ENCODE measurements at regions not wholly inside any gene's neighbourhood (a gene's known extent, or its start where the extent isn't known, plus 50 kb on each side); places are given as distances from the start of the nearest gene placed in this dataset.

GRCh38 chr2:8303322-8303832 is 378.5 kb upstream of the ID2 start:
- H3K4me1 ChIP-seq (ENCODE audit: insufficient read depth, low read length, poor library complexity, severe bottlenecking): peaks cover 81% of the 10 kb centered on the region
- H3K36me3 ChIP-seq (ENCODE audit: insufficient read depth, low read length): no peaks in the 10 kb centered on the region
- H3K4me3 ChIP-seq (ENCODE audit: low read length, poor library complexity, severe bottlenecking): peak overlapping the region; percentile 51
- peak overlapping the region; percentile 80 for H3K9ac ChIP-seq (ENCODE audit: low read depth, low read length, poor library complexity, severe bottlenecking)
- H2AFZ ChIP-seq (ENCODE audit: low read length): no peak overlapping the region
- peaks cover 11% of the 10 kb centered on the region for H3F3A ChIP-seq (ENCODE audit: low read depth)
- no peaks in the 10 kb centered on the region for H3K9me2 ChIP-seq (replicated peaks; ENCODE audit: low read depth, low read length)
- H3K27me3 ChIP-seq (ENCODE audit: insufficient read depth, low read length, poor library complexity, severe bottlenecking): no peaks in the 10 kb centered on the region
- TF ChIP-seq CTCF (conservative IDR thresholded peaks at IDR 0.05; ENCODE audit: low read length): peak; percentile 31; the same call in 1 of the 2 replicates
- TF ChIP-seq EZH2phosphoT487 (IDR thresholded peaks at IDR 0.05; ENCODE audit: borderline replicate concordance): no peak
- peak overlapping the region; percentile 81 for H3K4me2 ChIP-seq (ENCODE audit: low read depth, low read length, poor library complexity, severe bottlenecking)
- H4K20me1 ChIP-seq (ENCODE audit: insufficient read depth, low read length, poor library complexity, severe bottlenecking): no peaks in the 10 kb centered on the region
- H3K79me2 ChIP-seq (ENCODE audit: insufficient read depth, low read length): no peaks in the 10 kb centered on the region
- peaks cover 12% of the 10 kb centered on the region; the same call in 1 of the 2 replicates for H3K9me3 ChIP-seq (ENCODE audit: insufficient read depth, low read depth, low read length)

GRCh38 chr2:8304821-8305766 is 376.8 kb upstream of the ID2 start:
- no peaks in the 10 kb centered on the region for H3K27me3 ChIP-seq (ENCODE audit: insufficient read depth, low read length, poor library complexity, severe bottlenecking)
- no peaks in the 10 kb centered on the region for H4K20me1 ChIP-seq (ENCODE audit: insufficient read depth, low read length, poor library complexity, severe bottlenecking)
- no peak overlapping the region for H3K4me3 ChIP-seq (ENCODE audit: low read length, poor library complexity, severe bottlenecking)
- H3K4me1 ChIP-seq (ENCODE audit: insufficient read depth, low read length, poor library complexity, severe bottlenecking): peaks cover 88% of the 10 kb centered on the region
- no peaks in the 10 kb centered on the region for H3K9me2 ChIP-seq (replicated peaks; ENCODE audit: low read depth, low read length)
- peak overlapping the region; percentile 80 for H3K9ac ChIP-seq (ENCODE audit: low read depth, low read length, poor library complexity, severe bottlenecking)
- no peak for TF ChIP-seq CTCF (conservative IDR thresholded peaks at IDR 0.05; ENCODE audit: low read length)
- no peak for TF ChIP-seq EZH2phosphoT487 (IDR thresholded peaks at IDR 0.05; ENCODE audit: borderline replicate concordance)
- peaks cover 11% of the 10 kb centered on the region for H3F3A ChIP-seq (ENCODE audit: low read depth)
- no peaks in the 10 kb centered on the region for H3K36me3 ChIP-seq (ENCODE audit: insufficient read depth, low read length)
- peaks cover 12% of the 10 kb centered on the region; the same call in 1 of the 2 replicates for H3K9me3 ChIP-seq (ENCODE audit: insufficient read depth, low read depth, low read length)
- no peak overlapping the region for H2AFZ ChIP-seq (ENCODE audit: low read length)
- no peak overlapping the region for H3K4me2 ChIP-seq (ENCODE audit: low read depth, low read length, poor library complexity, severe bottlenecking)
- H3K79me2 ChIP-seq (ENCODE audit: insufficient read depth, low read length): no peaks in the 10 kb centered on the region

GRCh38 chr2:8306530-8307351 is 375.1 kb upstream of the ID2 start:
- Histone ChIP-seq H2AFZ (ENCODE audit: low read length) (no peak overlapping the region), H4K20me1 (ENCODE audit: insufficient read depth, low read length, poor library complexity, severe bottlenecking) (no peaks in the 10 kb centered on the region), H3K4me1 (ENCODE audit: insufficient read depth, low read length, poor library complexity, severe bottlenecking) (peaks cover 88% of the 10 kb centered on the region), H3K9ac (ENCODE audit: low read depth, low read length, poor library complexity, severe bottlenecking) (no peak overlapping the region), H3K27me3 (ENCODE audit: insufficient read depth, low read length, poor library complexity, severe bottlenecking) (no peaks in the 10 kb centered on the region), H3K4me2 (ENCODE audit: low read depth, low read length, poor library complexity, severe bottlenecking) (no peak overlapping the region), H3K36me3 (ENCODE audit: insufficient read depth, low read length) (no peaks in the 10 kb centered on the region), H3K9me3 (ENCODE audit: insufficient read depth, low read depth, low read length) (no peaks in the 10 kb centered on the region), H3K4me3 (ENCODE audit: low read length, poor library complexity, severe bottlenecking) (no peak overlapping the region), H3K79me2 (ENCODE audit: insufficient read depth, low read length) (no peaks in the 10 kb centered on the region), H3K9me2 (replicated peaks; ENCODE audit: low read depth, low read length) (no peaks in the 10 kb centered on the region), H3F3A (ENCODE audit: low read depth) (peaks cover 11% of the 10 kb centered on the region)
- TF ChIP-seq CTCF (conservative IDR thresholded peaks at IDR 0.05; ENCODE audit: low read length) (no peak), EZH2phosphoT487 (IDR thresholded peaks at IDR 0.05; ENCODE audit: borderline replicate concordance) (no peak)

All from Loucy (cell line).